Motor neuron (in vitro differentiated cells): ENCODE measurements at regions not wholly inside any gene's neighbourhood (a gene's known extent, or its start where the extent isn't known, plus 50 kb on each side); places are given as distances from the start of the nearest gene placed in this dataset.

Experiments used
- ATAC-seq, 8 experiments: fragments of 200-7000 bp; cut with Tn5 transposase; replicated peaks in 6 of 8; 2 replicates each; pipeline ENCODE4 v1.8.0; 2021; ENCODE audit warnings: mild to moderate bottlenecking in 8 of 8, moderate library complexity in 8 of 8
- H3K27ac ChIP-seq, 2 donors: fragments of 250-450 bp; sonication (Bioruptor Pico); 2 replicates each; pipeline ENCODE4 v1.9.0; 2021; ENCODE audit warnings: antibody characterized with exemption in 2 of 2, mild to moderate bottlenecking in 2 of 2, moderate library complexity in 1 of 2
- H3K4me1 ChIP-seq, 2 donors: fragments of 250-450 bp; sonication (Bioruptor Pico); replicated peaks in 1 of 2; 2 replicates each; pipeline ENCODE4 v1.6.1; 2021; ENCODE audit warnings: antibody characterized with exemption in 2 of 2, mild to moderate bottlenecking in 2 of 2, moderate library complexity in 1 of 2
- H3K4me3 ChIP-seq, 5 donors: fragments of 250-450 bp; sonication (Bioruptor Pico); 2 replicates each; pipeline ENCODE4 v1.9.0; 2021; ENCODE audit warnings: antibody characterized with exemption in 5 of 5, mild to moderate bottlenecking in 5 of 5, moderate library complexity in 4 of 5
- WGBS, 10 experiments: fragments of 450-650 bp; shearing (Covaris generic); methylation state at CpG; one replicate each; pipeline ENCODE4 v1.0.0; 2022; 5-methylcytosine and 5-hydroxymethylcytosine counted together
- in situ Hi-C, 9 experiments: fragments of 400-800 bp; cut with MboI; loops; one replicate each; pipeline ENCODE4 v1.15.0; 2021; ENCODE audit warnings: low sequenced_read_pairs in 9 of 9, low pct_unique_long_range_greater_than_20kb in 2 of 9; ENCODE audit not compliant: unreplicated experiment in 9 of 9

DNA sequence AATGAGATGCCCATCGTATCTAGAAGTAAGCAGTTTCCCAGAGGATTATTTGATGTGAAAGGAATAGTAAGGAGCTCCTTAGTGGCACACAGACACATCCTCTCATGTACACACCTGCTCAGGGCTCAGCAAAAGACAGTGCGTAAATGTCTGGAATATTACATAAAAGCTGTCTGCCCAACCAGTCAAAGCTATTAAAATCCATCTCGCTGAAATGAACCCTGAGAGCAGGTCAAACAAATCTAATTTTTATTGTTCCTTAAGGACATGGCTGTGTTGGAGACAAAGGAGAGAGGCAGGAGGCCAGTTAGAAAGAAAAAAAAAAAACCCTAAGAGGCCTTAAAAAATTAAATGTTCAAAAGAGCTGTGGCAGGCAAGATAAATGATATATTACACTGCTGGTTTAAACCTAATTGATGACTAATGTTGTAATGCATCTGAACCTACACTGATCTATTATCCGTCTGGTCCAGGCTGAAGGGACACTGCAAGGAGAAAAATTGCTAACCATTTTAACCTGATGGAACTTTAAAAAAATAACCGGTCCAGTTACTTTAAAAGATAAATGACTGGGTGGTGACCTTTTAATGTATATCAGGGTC is 58.5 kb upstream of the FGGY start:
- peaks cover 18 to 33% of the 10 kb centered on the region in 2 donors for H3K4me1 ChIP-seq
- 18 to 60% (median 33%) methylated on average over 2 to 5 of the region's 5 CpGs for WGBS, 10 experiments
- H3K27ac ChIP-seq: peak overlapping the region; percentile 11 to 55
- ATAC-seq: peak in 5 of 8 experiments; percentile 72 to 89 (median 86)
- H3K4me3 ChIP-seq: no peak overlapping the region
- in situ Hi-C loops: no loop called here

DNA sequence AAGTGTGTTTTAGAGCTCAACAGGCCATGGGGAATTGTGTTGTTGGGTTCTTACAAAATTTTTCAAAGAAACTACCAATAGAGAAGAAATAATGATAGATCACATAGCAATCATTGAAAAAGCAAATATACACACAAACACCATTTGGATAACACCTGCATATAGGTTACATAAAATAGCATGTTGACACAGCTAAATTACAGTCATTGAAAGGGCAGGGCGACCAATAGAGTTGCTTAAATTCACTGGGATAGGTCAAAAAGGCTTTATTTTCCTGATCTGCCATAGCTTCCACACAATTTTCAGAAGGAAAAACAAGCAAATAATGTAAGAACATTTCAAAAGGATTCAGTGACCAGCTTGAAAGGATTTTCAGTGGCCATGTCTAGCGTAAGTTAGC is 57.9 kb upstream of the FGGY start:
- Histone ChIP-seq H3K4me1 (peaks cover 18 to 33% of the 10 kb centered on the region in 2 donors), H3K27ac (no peak overlapping the region), H3K4me3 (no peak overlapping the region)
- in situ Hi-C loops: no loop called here
- ATAC-seq: no peak
- WGBS, 10 experiments: 69 to 100% (median 96%) methylated on average over 1 to 2 of the region's 2 CpGs

DNA sequence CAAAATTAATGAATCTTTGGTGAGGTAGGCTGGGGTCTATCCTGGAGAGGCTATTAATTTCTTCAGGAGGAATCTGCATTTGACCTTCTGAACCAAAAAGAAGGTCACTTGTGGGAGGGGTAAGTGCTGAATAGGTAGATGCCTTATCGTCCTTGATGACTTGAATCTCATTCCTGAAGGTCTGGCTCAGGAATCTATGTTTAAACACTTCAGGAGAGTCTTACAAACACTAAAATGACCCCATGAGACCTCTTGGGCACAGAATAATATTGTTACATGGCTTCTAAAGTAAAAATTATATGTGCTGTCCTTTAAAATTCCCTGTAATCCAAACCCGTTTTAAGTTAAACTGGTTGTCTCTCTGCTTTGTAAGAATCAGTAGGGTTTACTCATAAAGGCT is 55.0 kb upstream of the FGGY start:
- in situ Hi-C loops: no loop called here
- WGBS, 10 experiments: 60 to 100% (median 83%) methylated on average over 1 to 2 of the region's 2 CpGs; no CpG with 5 or more reads in 1 of the 10 experiments
- no peak for ATAC-seq
- no peak overlapping the region for H3K27ac ChIP-seq
- H3K4me1 ChIP-seq: peaks cover 18 to 23% of the 10 kb centered on the region in 2 donors
- no peak overlapping the region for H3K4me3 ChIP-seq

DNA sequence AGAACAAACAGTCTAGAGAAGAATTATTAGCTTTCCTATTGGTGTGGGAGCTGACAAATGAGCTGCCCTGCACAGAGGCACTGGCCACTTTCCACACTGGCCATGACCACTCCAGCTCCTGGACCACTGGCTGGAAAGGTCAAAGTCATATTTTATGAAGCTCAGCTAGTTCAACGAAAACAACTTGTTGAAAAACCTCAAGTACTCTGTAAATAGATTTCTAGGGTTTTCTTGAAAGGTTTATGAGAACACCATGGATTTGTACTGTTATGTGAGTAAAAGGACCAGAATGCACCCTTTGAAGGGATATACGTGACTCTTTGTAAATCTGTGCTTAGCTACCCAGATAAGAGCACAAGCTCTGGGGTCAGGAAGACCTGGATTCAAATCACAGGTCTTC is 54.5 kb upstream of the FGGY start:
- in situ Hi-C loops: no loop called here
- 20 to 97% (median 80%) methylated on average over 1 to 2 of the region's 2 CpGs; no CpG with 5 or more reads in 4 of the 10 experiments for WGBS, 10 experiments
- H3K27ac ChIP-seq: no peak overlapping the region
- H3K4me3 ChIP-seq: no peak overlapping the region
- H3K4me1 ChIP-seq: peaks cover 18 to 22% of the 10 kb centered on the region in 2 donors
- no peak for ATAC-seq

DNA sequence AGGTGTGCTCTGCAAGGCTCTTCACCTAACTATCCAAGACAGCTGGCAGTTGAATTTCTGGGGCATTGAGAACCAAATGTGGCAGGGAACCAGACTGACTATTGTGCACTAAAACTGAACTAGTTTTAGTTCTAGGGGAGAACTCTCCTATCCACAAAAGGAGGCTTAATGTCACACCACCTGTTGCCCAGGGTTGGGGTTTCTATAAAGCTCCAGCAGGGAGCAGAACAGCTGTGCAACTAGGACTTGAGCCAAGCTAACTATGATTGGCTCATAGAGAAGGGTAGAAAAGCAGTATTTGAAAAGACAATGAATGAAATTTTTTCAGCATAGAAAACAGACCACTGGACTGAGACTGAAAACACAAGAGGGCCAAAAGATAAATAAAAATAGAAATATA is 53.3 kb upstream of the FGGY start:
- H3K27ac ChIP-seq: no peak overlapping the region
- H3K4me3 ChIP-seq: no peak overlapping the region
- ATAC-seq: no peak
- peaks cover 8 to 10% of the 10 kb centered on the region in 2 donors for H3K4me1 ChIP-seq
- in situ Hi-C loops: no loop called here

DNA sequence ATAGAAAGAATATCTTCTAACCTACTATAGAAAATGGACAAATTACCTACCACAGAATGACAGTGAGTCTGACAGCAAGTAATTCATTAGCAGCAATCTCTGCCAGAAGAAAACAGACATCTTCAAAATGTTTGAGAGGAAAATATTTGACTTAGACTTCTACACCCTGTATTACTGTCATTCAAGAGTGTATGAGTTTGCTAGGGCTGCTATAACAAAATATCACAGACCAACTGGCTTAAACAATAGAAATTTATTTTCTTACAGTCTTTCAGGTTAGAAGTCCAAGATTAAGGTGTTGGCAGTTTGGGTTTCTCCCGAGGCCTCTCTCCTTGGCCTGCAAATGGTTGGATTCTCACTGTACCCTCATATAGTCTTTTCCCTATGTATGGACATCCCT is 52.9 kb upstream of the FGGY start:
- Histone ChIP-seq H3K4me1 (peaks cover 6 to 8% of the 10 kb centered on the region in 2 donors), H3K4me3 (no peak overlapping the region), H3K27ac (no peak overlapping the region)
- in situ Hi-C loops: no loop called here
- no peak for ATAC-seq
- WGBS, 10 experiments: 0 to 100% (median 81%) methylated on average over 1 of the region's 1 CpG; no CpG with 5 or more reads in 4 of the 10 experiments

DNA sequence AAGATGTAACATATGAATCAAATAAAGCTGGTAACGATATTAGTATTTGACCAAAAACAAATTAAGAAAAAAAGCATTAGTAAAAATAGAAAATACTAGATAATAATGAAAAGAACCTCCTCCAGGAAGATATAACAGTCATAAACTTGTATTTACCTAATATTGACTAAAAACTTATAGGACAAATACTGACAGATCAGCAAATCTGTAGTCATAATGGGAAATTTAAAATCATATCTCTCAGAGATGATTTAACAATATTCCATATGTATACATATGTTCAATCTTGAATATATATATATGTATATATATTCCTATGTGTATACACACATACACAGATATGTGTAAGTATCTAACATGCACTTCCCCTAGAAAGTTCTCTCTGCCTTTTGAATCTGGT is 52.0 kb upstream of the FGGY start:
- no peak overlapping the region for H3K4me3 ChIP-seq
- WGBS, 10 experiments: 10 to 100% (median 81%) methylated on average over 1 of the region's 1 CpG
- in situ Hi-C loops: no loop called here
- no peak for ATAC-seq
- H3K27ac ChIP-seq: no peak overlapping the region
- H3K4me1 ChIP-seq: peaks cover 11 to 16% of the 10 kb centered on the region in 2 donors
